ENCODE measurements at regions not wholly inside any gene's neighbourhood (a gene's known extent, or its start where the extent isn't known, plus 50 kb on each side); places are given as distances from the start of the nearest gene placed in this dataset.

GRCh38 chr9:87085073-87085472, 137.8 kb upstream of the GAS1 start:
- no peak for DNase-seq (ENCODE audit: low read depth)

DNA sequence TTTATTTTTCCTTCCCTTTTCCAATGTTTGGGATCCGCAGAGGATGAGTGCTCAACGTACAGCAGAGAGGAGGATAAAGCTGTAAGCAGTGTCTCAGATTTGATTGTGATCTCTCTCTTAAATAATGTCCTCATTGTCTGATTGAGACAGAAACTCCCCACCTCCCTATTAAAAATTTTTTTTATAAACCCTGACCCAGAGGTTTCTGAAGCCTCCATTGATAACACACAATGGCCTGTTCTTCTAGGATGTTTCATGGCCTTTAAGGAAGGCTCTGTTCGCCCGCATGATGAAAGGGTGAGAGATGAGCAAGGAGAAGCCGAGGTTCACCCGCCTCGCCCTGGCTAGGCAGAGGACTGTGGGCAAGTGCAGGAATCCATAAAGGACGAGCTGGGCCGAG, 138.2 kb upstream of the GAS1 start:
- no peak for DNase-seq (ENCODE audit: low read depth)

DNA sequence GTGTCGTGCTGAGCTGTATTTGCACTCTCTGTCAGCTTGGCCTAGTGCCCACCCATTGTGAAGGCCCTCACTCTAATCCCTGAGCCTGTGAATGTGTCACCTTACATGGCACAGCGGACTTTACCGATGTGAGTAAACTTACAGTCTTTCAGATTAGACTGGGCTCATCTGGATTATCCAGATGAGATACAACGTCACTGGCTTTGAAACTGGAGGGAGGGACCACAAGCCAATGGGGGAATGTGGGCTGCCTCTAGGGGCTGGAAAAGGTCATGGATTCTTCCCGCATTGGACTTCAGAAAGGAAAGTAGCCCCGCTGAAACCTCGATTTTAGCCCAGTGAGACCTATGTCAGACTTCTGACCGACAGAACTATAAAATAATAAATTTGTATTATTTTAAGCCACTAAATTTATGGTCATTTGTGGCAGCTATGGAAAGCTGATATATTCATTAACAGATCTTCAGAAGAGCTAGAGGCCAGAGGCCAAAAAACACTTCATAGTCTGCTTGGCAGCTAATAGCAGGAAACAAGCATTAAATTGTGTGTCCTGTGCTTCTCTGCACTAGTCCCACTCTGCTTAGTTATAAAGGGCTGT, 139.0 kb upstream of the GAS1 start:
- DNase-seq (ENCODE audit: low read depth) = no peak

GRCh38 chr9:87087197-87087596, 139.9 kb upstream of the GAS1 start:
- DNase-seq (ENCODE audit: low read depth) = no peak

DNA sequence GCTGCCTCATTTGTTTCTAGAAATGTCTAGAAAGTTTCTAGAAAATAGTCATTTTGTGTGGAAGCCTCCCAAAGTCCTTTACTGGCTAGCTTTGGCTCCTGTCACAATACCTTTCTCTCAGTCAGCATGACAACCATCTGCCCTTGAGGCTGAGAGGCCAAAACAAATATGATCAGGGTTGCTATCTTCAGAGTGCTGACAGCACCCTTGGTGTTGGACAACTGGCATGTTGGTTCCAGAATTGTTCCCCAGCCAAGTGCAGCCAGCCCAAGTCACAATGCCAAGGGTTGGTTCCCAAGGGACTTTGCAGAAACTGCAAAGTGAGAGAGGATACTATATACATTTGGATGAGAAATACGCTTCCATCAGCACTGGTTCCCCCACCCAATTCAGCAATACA, 140.9 kb upstream of the GAS1 start:
- no peak for DNase-seq (ENCODE audit: low read depth)

DNA sequence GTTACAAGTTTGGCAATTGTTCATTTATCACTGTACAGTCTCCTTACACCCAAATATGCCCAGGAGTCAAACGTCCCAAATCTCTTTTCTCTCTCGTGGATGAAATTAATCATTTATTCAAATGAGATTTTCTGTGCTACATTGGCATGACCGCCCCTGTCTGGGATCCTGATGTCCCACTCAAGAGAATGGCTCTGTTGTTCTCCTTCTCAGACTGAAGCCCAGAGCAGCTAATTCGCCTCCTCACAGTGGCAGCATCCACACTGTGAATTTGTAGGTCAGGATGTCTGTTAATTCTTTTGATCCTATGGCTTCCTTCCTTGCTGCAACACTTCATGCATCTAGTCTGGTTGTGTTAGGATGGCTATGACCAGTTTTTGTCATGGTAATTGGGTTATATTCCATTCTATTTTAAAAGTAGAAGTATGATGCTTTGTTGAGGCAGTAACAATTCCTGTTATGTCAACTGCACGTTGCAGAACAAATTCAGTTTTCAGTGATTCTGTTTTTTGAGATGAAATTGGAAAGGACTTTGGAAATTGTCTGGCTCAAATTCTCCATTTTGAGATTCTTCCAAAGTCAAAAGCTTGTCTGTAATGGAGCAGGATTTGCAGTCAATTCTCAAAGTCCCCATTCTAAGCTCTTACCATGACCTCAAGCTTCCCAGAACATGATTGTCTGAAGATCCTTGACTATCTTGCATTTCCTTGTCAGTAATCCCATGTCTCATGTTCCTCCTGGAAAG, 141.5 kb upstream of the GAS1 start:
- no peak for DNase-seq (ENCODE audit: low read depth)

DNA sequence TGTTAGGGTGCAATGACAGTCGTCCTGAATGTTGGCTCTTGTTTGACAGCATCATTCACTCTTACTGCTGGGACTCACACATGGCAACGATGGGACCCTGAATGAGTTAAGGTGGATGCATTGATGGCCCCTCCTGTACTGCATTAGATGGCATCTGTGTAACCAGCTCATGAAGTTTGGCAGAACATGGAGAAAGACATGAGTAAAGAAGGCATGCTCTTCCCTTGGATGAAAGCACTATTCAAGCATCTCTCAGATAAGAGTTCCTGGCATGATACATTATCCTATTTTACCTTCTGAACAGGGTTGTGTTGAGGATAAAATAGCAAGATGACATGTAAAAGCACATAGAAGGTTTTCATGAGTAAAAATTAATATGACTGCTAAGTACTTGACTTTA, 142.2 kb upstream of the GAS1 start:
- no peak for DNase-seq (ENCODE audit: low read depth)

- no peak for DNase-seq (ENCODE audit: low read depth)
These were observed 142.6 kb upstream of the GAS1 start for GRCh38 chr9:87089929-87090328.

- no peak for DNase-seq (ENCODE audit: low read depth)
These were observed 146.5 kb upstream of the GAS1 start for GRCh38 chr9:87093777-87094176.

GRCh38 chr9:87095951-87096350, 148.6 kb upstream of the GAS1 start:
- no peak for DNase-seq (ENCODE audit: low read depth)

DNA sequence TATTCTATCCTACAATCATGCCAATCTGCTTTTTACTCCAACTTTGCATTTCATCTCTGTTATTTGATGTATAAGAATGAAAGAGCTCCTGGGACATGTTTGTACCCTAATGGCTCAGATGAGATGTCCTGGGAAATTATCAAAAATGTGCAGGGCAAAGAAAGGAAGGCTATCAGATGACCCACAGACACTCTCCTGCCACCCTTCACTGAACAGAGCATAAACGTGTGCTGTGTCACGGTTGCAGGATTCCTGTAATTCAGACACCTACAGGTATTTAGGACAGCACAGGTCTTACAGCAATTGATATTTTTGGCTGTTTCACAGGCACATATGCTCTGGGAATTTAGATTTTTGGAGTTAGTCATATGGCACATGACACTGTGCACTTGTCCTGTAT, 149.2 kb upstream of the GAS1 start:
- DNase-seq (ENCODE audit: low read depth) = no peak

- DNase-seq (ENCODE audit: low read depth) = no peak
These were observed 149.9 kb upstream of the GAS1 start for GRCh38 chr9:87097238-87097637.

DNA sequence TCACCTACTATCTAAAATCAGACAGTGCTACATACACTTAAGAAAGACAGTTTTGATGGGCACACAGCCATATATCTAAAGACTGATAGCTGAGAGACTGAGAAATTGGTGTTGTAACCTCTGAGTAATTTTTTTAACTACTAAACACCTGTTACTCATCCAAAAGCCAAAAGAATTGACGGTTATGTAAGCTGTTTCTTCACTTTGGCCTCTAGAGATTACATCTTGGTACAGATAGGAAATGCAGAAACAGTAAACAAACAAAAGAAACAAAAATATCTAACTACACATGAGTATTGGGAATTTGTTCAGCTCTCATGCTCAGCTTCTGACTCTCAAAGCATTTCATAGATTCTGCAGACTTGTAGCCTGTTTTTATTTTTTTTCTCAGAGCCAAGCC, 152.1 kb upstream of the GAS1 start:
- DNase-seq (ENCODE audit: low read depth) = no peak

DNA sequence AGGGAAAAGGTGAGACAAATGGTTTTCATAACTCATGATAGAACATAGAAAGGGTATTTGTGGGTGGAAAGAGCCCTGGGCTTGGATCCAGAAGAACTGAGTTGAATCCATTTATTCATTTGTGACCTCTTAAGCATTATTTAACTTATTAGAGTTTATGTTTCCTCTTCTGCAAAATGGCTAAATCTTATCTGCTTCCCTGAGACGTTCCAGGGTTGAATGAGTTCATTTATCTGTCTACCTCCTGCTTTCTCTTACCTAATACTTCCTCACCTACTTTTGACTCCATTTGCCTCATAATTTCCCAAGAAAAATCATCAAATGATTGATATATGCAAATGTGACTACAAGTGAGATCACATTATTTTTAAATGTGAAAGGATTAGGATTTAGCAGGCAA, 152.7 kb upstream of the GAS1 start:
- DNase-seq (ENCODE audit: low read depth) = no peak

GRCh38 chr9:87102126-87102525, 154.8 kb upstream of the GAS1 start:
- DNase-seq (ENCODE audit: low read depth) = no peak

- DNase-seq (ENCODE audit: low read depth) = no peak
These were observed 159.8 kb upstream of the GAS1 start for GRCh38 chr9:87107072-87107471.

DNA sequence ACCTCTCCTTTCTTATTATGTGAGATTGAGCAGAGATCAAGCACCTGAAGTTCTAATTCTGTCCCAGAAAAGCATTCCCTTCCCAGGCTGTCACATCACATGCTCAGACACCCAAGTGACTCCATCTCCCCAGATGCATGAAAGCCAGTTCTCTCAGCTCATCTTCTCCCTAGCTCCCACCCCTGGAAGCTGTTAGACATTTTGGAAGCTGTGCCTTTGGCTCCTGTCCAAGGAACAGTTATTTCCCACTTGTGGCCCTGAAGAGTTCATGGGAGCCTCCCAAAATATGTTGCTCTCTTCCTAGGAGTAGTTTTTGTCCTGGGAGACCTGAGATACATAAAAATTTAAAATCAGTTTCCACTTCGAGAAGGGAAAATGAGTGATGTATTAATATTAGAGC, 161.4 kb upstream of the GAS1 start:
- no peak for DNase-seq (ENCODE audit: low read depth)

DNA sequence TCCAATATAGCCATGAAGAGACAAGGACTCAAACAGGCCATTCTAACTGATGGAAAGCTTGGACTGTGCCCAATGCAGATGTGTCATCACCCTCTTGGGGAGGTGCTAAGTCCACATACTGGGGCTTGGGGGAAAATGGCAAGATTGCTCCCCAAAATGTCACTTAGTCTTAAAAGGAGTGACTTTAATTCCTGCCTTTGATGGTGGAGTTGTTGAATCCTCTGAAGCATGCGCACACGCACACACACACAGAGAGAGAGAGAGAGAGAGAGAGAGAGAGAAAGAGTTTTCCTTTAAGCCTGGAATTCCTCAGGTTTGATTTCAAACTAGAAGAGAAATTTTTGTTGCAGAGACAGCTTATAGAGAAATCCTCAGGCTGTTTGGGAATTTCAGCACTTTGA, 161.9 kb upstream of the GAS1 start:
- no peak for DNase-seq (ENCODE audit: low read depth)

GRCh38 chr9:87109851-87110250, 162.5 kb upstream of the GAS1 start:
- no peak for DNase-seq (ENCODE audit: low read depth)

GRCh38 chr9:87111010-87111409, 163.7 kb upstream of the GAS1 start:
- DNase-seq (ENCODE audit: low read depth) = no peak

DNA sequence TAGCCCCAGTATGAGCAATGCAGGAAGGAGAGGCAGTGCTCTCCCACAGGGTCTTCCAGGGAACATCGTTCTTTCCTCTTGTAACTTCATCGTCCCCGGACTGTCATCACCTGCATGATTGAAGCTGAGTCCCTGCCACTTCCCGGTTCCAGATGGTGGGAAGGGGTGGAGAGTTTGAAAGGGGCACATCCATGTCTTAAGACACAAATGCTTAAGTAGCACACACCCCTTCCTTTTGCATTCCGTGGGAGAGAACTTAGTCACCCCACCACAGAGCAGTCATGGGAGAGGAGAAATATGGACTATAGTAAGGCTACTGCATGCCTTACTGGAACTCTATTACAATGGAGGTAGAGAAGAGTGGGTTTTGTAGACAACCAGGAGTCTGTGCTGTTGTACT, 165.3 kb upstream of the GAS1 start:
- DNase-seq (ENCODE audit: low read depth) = no peak

GRCh38 chr9:87113874-87114273, 166.6 kb upstream of the GAS1 start:
- DNase-seq (ENCODE audit: low read depth) = no peak

- no peak for DNase-seq (ENCODE audit: low read depth)
These were observed 168.5 kb upstream of the GAS1 start for GRCh38 chr9:87115785-87116184.

GRCh38 chr9:87116492-87116891, 169.2 kb upstream of the GAS1 start:
- DNase-seq (ENCODE audit: low read depth) = no peak
